ENCODE measurements at regions not wholly inside any gene's neighbourhood (a gene's known extent, or its start where the extent isn't known, plus 50 kb on each side); places are given as distances from the start of the nearest gene placed in this dataset.

DNA sequence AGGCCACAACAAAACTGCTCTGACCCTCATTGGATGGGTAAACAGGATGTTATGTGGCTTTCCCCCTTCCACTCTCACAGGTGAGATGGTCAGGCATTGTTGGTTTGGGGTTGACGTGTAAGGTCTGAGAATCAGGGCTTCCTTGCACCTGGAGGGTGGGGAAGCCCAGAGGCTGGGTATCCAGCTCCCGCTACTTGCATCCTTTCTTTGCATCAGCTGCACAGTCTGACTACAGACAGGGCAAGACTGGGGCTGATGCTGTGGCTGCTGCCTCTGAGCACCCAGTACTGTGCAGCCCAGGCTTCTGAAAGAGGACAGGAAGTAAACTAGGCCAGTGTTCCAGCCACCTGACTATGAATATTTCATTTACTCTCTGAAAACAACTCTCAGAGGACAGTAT lies 58.0 kb upstream of the ATP2B2 start:
- TF ChIP-seq, protein P1, sequence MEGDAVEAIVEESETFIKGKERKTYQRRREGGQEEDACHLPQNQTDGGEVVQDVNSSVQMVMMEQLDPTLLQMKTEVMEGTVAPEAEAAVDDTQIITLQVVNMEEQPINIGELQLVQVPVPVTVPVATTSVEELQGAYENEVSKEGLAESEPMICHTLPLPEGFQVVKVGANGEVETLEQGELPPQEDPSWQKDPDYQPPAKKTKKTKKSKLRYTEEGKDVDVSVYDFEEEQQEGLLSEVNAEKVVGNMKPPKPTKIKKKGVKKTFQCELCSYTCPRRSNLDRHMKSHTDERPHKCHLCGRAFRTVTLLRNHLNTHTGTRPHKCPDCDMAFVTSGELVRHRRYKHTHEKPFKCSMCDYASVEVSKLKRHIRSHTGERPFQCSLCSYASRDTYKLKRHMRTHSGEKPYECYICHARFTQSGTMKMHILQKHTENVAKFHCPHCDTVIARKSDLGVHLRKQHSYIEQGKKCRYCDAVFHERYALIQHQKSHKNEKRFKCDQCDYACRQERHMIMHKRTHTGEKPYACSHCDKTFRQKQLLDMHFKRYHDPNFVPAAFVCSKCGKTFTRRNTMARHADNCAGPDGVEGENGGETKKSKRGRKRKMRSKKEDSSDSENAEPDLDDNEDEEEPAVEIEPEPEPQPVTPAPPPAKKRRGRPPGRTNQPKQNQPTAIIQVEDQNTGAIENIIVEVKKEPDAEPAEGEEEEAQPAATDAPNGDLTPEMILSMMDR (IDR thresholded peaks at IDR 0.05; ENCODE audit: extremely low read depth in 1 of 2, insufficient read depth in 1 of 2, low read depth in 1 of 2, low read length in 2 of 2): no peak
- TF ChIP-seq JUN (IDR thresholded peaks at IDR 0.05; ENCODE audit: borderline replicate concordance, insufficient read depth, insufficient read length, low read depth): no peak
